ENCODE measurements at regions not wholly inside any gene's neighbourhood (a gene's known extent, or its start where the extent isn't known, plus 50 kb on each side); places are given as distances from the start of the nearest gene placed in this dataset.

- TF ChIP-seq, protein P1, sequence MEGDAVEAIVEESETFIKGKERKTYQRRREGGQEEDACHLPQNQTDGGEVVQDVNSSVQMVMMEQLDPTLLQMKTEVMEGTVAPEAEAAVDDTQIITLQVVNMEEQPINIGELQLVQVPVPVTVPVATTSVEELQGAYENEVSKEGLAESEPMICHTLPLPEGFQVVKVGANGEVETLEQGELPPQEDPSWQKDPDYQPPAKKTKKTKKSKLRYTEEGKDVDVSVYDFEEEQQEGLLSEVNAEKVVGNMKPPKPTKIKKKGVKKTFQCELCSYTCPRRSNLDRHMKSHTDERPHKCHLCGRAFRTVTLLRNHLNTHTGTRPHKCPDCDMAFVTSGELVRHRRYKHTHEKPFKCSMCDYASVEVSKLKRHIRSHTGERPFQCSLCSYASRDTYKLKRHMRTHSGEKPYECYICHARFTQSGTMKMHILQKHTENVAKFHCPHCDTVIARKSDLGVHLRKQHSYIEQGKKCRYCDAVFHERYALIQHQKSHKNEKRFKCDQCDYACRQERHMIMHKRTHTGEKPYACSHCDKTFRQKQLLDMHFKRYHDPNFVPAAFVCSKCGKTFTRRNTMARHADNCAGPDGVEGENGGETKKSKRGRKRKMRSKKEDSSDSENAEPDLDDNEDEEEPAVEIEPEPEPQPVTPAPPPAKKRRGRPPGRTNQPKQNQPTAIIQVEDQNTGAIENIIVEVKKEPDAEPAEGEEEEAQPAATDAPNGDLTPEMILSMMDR (IDR thresholded peaks at IDR 0.05): no peak
- no peak for TF ChIP-seq POLR2A (IDR thresholded peaks at IDR 0.05)
- TF ChIP-seq POLR2AphosphoS5 (IDR thresholded peaks at IDR 0.05): no peak
These were observed 734.0 kb upstream of the NR2F2 start for GRCh38 chr15:95596496-95596895.
